COLO668 (cell line): ENCODE measurements at regions not wholly inside any gene's neighbourhood (a gene's known extent, or its start where the extent isn't known, plus 50 kb on each side); places are given as distances from the start of the nearest gene placed in this dataset.

Source experiments
- DNase-seq: peaks from one replicate; lab custom pipeline; 2025; ENCODE audit not compliant: unreplicated experiment; lab: John Stamatoyannopoulos, UW

DNA sequence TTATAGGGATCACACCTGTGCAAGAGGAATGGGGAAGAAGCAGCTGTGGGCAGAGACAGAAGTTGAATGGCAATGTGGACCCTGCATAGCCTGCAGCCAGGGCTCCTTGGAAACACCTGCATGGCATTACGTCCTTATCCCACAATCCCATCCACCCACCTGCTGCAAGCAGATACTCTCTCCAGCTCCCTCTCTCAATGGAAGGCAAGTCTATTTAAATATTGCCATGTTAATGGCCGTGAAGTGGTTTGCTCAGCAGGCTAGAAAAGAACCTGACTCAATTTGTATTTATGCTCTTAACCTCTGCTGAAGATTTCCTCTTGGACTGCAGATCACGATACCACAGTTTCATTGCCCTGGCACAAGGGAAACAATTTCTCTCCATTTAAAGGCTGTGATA, 417.0 kb downstream of the TYW1 start:
- DNase-seq, result peak; percentile 48

DNA sequence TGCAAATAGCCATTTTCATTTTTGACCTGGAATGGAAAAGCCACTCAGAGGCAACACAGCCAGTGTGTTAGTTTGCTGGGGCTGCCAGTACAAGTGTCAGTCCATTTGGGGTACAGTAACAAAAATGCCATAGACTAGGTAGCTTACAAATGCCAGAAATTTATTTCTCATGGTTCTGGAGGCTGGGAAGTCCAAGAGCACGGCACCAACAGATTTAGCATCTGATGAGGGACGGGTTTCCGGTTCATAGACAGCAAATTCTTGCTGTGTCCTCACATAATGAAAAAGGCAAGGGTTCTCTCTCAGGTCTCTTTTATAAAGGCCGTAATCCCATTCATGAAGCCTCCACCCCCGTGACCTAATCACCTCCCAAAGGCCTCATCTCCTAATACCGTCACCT, 418.2 kb downstream of the TYW1 start:
- DNase-seq, result no peak

DNA sequence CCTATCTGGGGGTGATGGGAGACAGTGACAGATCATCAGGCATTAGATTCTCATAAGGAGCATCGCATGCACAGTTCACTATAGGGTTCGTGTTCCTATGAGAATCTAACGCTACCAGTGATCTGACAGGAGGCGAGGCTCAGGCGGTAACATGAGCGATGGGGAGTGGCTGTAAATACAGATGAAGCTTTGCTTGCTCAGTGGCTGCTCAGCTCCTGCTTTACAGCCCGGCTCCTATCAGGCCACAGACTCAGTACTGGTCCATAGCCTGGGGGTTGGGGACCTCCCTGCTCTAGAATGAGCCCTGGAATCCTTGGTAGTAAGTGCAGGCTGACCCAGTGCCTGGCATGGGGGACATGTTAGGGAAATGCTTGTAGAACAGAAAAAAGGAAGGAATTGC, 426.0 kb downstream of the TYW1 start:
- peak; percentile 32 for DNase-seq

DNA sequence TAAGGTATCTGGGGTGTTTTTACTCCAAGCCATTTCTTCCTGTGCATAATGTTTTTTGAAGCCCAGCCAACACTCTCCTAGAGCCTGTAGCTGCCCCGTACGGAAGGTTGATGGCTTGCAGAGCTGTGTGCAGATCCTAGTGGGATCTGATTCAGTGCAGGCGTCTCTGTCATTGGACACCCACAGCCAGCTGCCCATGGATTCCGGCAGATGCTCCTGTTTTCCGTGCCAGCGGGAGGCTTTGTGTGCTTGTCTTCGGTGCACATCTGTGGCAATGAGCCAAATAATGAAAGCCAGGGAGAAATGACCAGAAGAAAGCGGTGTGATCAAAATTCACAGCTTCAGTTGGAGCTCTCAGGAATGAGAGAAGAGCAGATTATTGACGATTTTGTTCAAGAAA, 426.4 kb downstream of the TYW1 start:
- peak; percentile 70 for DNase-seq

DNA sequence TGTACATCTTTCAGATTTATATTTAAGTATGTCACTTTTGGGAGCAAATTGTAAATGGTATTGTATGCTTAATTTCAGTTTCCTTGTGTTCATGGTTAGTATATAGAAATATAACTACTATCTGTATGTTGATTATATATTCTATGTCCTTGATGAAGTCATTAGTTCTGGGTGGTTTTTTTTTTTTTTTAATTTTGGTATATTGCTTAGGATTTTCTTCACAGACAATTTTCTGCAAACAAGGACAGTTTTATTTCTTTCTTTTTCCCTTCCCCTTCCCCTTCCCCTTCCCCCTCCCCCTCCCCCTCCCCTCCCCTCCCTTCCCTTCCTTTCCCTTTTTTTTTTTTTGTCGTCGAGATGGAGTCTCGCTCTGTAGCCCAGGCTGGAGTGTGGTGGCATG, 430.0 kb downstream of the TYW1 start:
- no peak for DNase-seq

DNA sequence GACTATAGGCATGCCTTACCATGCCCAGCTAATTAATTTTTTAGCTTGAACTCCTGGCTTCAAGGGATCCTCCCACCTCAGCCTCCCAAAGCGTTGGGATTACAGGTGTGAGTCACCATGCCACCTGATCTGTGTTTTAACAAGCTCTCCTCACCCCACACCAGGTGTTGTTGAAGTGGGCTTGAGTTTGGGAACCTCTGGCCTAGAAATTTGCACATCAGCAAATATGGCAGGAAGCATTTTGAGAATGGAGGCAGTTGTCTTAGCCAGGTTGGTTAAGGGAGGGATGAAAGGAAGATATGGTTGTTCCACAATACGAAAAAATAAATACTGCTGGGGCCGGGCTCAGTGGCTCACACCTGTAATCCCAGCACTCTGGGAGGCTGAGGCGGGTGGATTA, 433.1 kb downstream of the TYW1 start:
- peak; percentile 15 for DNase-seq

DNA sequence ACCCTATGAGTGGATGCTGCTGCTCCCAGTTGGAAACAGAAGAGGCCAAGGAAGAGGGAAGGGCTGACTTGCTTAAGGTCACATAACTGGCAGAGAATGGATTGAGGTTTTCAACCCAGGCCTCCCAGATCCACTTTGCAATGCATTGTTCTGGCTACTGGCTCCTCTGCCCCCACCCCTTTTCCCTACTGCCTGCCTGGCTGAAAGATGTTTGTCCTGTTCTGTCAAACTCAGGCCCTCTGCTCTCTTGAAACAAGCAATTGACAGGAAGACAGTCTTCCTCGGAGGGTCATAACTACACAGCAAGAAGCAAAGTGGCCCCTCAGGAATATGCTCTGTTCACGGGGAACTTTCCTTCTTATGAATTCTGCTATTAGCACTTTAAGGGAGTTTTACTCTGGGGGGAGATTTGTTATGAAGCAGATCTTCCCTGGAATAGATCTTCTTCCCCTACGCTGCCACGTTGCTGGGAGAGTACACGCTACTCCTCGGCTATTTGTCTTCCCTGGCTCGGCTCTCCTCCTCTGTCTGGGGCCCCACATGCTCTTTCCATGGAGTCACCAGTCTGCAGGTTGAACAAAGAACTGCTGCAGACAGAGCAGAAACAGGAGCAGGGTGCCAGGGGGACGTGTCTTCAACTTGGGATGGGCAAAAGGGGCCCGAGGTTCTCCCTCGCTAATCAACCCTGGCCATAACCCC, 436.1 kb downstream of the TYW1 start:
- DNase-seq, result no peak

DNA sequence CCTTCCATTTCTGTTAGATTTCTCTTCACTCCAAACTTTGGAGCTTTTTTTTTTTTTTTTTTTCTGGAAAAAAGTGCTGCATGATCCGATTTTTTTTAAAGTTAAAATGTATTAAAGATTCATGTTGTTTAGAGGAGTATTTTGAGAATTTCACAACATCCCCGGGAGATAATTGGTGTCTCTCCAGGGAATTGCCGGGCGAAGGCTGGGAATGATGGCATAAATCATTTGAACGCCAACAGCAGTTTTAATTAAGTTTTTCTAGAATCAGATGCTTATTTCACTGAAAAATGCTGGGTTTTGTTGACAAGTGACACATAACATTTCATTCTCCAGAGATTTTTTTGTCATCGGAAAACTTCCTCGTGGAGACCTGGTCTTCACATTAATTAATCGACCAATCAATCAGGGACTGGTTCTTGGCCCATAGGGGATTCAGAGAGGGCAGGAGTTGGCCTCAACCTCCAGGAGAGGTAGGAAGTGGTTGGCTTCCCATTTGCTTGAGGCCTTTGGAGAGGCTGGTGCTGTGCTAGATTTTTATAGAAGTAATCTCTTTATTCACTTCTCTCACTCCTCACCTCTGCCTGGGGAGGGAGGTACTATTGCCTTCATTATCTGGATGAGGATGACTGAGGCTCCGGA, 439.4 kb downstream of the TYW1 start:
- DNase-seq, result no peak

DNA sequence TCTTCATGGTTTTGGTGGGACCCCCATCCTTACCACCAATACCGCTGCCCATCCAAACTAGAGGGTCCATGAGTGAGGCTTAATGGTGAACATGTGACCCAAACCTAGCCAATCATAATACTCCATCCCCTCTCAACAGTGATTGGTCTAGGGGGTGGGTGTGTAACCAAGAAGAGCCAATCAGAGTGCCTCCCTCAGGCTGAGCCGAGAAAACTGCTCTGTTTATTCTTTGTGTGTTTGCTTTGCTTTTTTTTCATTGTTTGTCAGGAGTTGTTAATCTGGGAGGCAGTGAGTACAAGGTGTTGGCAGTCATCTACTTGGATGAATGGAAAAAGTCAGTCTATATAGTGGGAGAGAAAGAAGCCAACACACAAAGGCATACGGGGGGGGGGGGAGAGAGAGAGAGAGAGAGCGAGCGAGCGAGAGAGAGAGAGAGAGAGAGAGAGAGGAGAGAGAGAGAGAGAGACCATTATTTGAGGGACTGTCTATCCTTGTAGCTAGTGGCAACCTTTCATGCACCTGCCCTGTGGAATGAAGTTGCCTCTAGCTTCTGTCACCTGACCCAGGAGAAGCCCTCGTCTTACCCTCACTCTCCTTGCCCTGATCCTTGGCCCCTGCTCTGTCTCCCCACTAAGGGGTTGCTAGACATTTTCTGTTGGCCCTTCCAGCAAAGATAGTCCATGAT, 441.7 kb downstream of the TYW1 start:
- DNase-seq, result no peak

DNA sequence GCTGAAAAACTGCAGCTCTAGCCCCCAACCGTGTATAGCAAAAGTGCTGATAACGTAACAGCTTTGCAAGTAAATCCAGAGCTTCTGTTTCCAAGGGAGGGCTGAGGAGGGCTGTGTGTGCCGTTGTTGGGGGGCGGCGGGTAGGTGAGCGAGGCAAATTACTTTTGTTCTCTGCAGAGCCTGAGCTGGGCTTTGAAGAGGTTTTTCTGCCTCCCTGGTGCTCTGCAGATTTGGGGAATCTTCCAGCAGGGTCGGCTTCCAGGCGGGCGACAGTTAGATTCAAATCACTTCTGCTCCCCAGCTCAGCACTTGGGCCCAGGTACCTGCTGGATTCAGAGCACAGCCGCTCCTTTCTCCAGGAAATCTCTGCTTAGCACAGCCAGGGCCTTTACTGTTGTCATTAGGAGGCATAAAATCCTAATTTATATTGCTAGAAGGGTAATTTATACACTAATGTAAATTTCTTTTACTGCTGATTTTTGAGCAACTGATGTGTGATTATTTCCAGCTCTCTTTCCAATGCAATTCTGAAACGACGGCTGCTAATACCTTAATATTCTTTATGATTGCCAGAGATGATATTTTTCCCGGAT, 442.4 kb downstream of the TYW1 start:
- DNase-seq, result no peak

DNA sequence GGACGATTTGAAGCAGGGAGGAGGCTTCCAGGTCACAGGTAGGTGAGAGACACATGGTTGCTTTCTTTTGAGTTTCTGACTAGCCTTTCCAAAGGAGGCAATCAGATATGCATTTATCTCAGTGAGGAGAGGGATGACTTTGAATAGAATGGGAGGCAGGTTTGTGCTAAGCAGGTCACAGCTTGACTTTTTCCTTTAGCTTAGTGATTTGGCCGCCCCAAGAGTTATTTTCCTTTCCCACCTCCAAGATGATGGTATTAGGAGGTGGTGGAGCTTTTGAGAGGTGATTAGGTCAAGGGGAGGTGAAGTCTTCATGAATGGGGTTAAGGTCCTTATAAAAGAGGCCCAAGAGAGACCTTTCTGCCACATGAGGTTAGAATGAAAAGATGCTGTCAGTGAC, 443.7 kb downstream of the TYW1 start:
- DNase-seq, result no peak

DNA sequence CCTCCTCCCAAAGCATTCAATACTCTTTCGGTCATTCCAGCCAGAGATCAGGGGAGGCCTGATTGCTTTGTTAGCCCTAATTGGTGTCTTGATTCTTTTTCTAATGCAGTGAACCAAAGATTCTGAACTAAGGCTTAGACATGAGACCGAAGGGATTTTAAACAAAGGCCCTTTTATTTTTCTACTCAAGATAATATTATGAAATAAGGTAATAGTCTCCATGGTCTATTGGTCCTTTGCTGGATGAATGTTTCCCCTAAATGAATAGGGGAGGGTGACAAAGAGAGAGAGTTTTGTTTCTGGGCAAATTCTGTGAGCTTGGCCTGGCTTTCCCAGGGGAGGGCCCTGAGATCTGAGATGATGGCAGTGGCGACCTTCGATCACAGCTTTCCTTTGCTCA, 449.1 kb downstream of the TYW1 start:
- no peak for DNase-seq

DNA sequence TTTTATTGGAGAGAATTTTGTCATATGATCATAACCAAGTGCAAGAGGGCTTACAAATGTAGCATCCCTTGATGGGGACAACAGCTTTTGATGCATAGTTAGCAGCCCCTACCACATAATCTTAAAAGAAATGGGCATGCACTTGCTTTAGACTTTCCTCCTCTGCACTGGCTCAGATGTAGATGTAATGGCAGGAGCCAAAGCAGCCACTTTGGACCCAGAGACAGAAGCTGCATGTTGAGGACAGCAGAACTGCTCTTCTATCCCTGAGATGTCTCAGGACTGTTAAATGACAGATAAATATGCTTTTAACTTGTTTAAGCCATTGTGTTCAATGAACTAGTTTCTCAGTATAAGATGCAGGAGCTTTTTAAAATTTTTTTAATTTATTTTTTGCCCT, 450.7 kb downstream of the TYW1 start:
- DNase-seq, result no peak

DNA sequence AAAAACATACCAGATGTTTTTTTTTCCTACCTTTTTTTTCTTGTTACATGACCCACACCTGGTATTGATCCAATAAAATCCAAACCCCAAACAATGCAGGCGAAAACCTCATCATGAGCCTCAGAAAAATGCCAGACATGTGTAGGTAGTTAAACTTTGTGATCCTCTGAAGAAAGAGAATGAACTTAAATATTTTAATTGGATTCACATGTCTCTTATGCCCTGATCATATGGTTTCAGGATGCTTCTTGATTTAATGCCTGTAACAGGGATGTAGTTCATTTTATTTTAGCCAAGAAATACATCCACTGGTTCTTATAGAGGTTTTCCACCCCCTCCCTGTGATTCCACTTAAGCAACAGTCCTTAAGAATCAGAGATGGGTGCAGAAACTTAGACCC, 451.6 kb downstream of the TYW1 start:
- no peak for DNase-seq

DNA sequence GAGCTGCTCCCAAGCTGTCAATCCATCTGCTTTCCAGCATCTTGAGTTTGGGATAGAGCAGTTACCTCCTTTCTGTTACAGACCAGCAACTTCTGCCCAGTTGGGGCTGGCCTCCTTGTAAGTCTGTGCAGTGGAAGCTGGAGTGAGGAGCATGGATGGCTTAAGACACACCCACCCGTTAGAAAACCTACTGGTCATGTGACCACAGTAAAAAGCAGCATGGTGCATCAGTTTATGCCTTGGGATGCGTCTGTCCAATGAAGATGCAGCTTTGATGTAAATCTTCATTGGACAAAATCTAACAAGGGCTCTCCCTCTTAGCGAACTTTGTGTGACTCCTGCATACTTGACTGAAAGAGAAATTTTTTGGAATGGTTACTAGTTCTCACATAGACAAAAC, 453.5 kb downstream of the TYW1 start:
- DNase-seq, result no peak

DNA sequence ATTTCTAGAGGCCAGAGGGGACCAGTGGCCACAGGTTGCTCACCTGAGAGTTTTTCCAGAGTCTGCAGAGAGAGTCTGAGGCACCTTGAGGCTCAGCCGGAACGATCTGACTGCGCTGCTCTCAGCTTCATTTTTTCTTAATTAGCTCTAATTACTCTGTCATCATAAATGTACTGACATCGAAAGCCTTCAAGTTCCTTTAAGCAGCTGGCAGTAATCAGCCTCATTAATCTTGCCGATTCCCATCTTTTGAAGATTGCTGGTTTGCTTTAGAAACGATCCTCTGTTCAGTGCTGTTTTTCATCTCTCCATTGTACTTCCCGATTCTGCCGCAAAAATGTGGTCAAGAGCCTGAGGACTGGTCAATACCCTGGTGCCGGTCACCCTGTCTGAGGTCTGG, 454.7 kb downstream of the TYW1 start:
- no peak for DNase-seq

DNA sequence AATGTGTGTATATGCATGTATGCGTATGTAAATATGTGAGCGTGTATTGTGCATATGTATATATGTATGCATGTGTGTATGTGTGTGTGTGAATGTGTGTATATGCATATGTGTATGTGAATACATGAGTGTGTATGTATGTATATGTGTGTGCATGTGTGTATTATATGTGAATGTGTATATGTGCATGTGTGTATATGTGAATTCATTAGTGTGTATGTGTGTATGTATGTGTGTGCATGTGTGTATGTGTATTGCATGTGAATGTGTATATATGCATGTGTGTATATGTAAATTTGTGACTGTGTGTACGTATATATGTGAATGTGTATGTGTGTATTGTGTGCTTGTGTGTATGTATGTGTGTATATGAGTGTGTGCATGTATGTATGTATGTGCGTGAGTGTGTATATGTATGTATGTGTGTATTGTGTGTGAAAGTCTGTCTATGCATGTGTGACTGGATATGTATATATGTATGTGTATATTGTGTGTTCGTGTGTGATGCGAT, 455.9 kb downstream of the TYW1 start:
- DNase-seq, result no peak

DNA sequence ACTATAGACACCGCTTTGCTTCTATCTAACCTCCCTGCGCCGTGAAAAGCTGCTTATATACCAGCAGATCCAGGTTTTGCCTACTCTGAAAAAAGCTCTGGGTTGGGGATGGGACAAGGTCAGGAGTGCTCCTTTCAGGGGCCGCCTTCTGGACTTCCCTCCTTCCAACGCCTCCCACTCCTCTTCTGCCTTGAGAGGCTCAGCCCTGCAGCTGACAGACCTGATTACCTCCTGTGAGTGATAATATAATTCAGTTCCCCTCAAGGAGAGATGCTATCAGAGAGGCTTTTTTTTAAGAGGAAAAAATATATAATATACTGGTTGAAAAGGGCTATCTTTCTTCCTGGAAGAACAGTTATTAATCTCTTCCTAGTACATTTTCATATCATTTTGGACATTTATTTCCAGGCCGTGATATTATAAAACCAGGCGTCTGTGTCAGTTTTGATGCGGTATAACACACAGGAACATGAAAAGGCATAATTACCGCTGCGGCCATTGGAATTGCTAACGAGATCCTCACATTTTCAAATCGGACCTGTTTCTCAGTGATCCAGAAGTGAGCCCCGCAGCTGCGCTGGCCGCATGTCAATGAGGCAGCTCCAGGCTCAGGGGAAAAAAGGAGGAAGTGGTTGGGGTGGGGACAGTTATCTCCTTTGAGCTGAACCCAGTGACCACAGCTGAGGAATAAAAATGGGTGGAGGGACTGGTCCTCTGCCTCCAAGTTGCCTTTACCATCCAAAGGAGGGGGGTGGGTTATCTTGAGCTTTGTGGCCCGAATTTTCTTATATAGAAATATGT, 457.1 kb downstream of the TYW1 start:
- peak; percentile 4 for DNase-seq

DNA sequence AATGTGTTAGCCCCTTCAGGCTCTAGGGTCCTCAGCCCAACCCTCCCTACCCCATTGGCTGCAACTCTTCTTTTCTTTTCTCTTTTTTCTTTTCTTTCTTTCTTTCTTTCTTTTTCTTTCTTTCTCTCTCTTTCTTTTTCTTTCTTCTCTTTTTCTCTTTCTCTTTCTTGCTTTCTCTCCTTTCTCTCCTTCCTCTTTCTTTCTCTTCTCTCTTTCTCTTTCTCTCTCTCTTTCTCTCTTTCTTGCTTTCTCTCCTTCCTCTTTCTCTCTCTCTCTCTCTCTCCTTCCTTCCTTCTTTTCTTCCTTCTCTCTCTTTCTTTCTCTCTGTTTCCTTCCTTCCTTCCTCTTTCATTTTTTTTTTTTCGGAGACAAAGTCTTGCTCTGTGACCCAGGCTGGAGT, 458.9 kb downstream of the TYW1 start:
- DNase-seq, result no peak

DNA sequence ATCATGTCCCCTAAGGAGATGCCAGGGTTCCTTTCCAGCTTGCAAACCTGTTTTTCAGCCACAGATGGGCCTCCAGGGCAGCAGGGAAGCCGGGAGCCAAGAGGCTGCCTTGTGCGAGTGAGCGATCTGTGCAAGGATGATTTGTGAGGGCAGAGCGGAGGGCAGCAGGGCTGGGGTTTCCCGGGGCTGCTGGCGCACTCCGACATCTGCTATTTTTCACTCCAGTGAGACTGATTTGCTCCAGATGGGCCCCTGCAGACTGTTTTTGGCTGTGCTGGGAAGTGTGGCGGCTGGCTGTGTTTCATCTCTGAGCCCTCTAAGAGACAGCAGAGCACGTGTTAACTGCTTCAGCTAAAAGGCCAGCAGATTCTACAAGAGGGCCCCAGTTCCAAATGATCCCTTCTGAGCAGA, 466.2 kb downstream of the TYW1 start:
- DNase-seq, result no peak

DNA sequence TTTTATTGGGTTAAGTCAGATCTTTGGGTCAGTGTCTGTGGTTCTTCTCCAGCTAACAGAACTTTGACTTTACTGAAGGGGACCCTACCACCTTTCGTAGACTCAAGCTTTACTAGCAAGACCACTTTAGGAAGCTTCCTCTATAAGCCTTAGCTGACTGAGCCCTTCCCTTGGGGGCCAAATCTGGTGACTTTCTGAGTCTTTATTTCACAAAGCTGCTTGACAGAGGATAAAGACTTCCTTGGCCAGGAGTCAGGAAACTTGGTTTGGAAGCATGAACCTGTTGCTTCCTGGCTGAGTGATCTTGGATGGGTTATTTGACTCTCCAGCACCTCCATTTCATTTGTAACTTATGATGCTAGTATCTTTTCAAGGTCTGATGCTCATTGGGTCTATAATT, 466.7 kb downstream of the TYW1 start:
- DNase-seq, result no peak
